ENCODE measurements at regions not wholly inside any gene's neighbourhood (a gene's known extent, or its start where the extent isn't known, plus 50 kb on each side); places are given as distances from the start of the nearest gene placed in this dataset.

GRCh38 chr7:17031906-17032551 lies 150.2 kb upstream of the AGR3 start:
- TF ChIP-seq, protein P1, sequence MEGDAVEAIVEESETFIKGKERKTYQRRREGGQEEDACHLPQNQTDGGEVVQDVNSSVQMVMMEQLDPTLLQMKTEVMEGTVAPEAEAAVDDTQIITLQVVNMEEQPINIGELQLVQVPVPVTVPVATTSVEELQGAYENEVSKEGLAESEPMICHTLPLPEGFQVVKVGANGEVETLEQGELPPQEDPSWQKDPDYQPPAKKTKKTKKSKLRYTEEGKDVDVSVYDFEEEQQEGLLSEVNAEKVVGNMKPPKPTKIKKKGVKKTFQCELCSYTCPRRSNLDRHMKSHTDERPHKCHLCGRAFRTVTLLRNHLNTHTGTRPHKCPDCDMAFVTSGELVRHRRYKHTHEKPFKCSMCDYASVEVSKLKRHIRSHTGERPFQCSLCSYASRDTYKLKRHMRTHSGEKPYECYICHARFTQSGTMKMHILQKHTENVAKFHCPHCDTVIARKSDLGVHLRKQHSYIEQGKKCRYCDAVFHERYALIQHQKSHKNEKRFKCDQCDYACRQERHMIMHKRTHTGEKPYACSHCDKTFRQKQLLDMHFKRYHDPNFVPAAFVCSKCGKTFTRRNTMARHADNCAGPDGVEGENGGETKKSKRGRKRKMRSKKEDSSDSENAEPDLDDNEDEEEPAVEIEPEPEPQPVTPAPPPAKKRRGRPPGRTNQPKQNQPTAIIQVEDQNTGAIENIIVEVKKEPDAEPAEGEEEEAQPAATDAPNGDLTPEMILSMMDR (IDR thresholded peaks at IDR 0.05; ENCODE audit: low read length): no peak
- TF ChIP-seq EZH2 (IDR thresholded peaks at IDR 0.05; ENCODE audit: borderline replicate concordance, low read length): no peak
